Left colon (tissue), 2 donors: ENCODE measurements at regions not wholly inside any gene's neighbourhood (a gene's known extent, or its start where the extent isn't known, plus 50 kb on each side); places are given as distances from the start of the nearest gene placed in this dataset.

ENCODE experiments used
- ATAC-seq: fragments of 200-7000 bp; cut with Tn5 transposase; one replicate; pipeline ENCODE4 v1.9.1; 2020; ENCODE audit warnings: mild to moderate bottlenecking, moderate library complexity
- DNase-seq, 2 donors: peaks; one replicate each; pipeline ENCODE4 v3.0.0-alpha.2; 2020
- intact Hi-C, 2 donors: fragments of 100-400 bp; cut with DNase I in 1 of 2; cut with micrococcal nuclease in 1 of 2; formaldehyde crosslinking; loops; one replicate each; pipeline versions ENCODE4 v1.11.2 to v1.14.0; 2022; cut with DNase I, micrococcal nuclease
- donor health status: DM: no; HTN: no; CAD: no.
- donor health status: DM: yes; HTN: yes; CAD: no.

- ATAC-seq (no peak), DNase-seq (no peak)
- intact Hi-C loops: no loop called here
Measured at GRCh38 chr2:167900435-167901114, 346.8 kb downstream of the STK39 start.

GRCh38 chr2:167898340-167898739 is 349.1 kb downstream of the STK39 start:
- DNase-seq: no peak
- no peak for ATAC-seq
- intact Hi-C loops: no loop called here

DNA sequence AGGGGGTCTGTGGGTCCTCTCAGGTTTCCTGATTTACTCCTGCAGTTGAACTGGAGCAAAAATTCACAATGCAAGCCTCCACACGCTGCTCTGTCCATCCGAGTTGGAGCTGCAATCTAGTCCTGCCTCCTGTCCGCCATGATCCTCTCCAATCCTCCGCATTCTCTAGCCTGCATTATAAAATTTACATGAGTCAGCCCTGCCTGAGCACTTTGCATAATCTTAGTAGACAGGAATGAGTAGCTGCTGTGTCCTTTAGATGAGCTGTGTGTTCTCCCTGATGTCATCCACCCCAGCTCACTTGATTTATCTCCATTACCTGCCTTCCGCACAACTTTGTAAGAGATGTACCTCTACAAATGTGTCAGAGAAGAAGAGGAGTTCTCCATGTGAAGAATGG is 355.6 kb downstream of the STK39 start:
- DNase-seq: no peak
- no peak for ATAC-seq
- intact Hi-C loops: no loop called here

GRCh38 chr2:167890739-167891138 is 356.7 kb downstream of the STK39 start:
- DNase-seq (no peak), ATAC-seq (no peak)
- intact Hi-C loops: no loop called here

DNA sequence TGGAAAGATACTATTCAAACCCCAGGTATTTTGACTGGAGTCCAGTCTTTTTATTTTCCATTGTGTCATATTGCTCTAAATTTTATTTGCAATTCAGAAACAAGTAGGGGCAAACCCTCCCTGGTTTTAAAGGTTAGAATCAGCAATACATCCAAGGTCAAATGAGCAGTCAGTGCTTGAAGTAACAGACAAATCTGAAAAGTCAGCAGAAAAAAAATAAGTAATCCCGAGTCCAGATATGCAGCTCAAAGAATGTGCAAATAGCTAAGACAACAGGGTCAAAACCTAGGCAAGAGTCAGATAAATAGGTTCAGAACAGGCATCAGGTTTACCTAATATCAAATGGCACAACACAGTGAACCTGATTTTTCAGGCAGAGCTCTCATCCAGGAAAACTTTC is 367.0 kb downstream of the STK39 start:
- ATAC-seq (no peak), DNase-seq (no peak)
- intact Hi-C loops: no loop called here

DNA sequence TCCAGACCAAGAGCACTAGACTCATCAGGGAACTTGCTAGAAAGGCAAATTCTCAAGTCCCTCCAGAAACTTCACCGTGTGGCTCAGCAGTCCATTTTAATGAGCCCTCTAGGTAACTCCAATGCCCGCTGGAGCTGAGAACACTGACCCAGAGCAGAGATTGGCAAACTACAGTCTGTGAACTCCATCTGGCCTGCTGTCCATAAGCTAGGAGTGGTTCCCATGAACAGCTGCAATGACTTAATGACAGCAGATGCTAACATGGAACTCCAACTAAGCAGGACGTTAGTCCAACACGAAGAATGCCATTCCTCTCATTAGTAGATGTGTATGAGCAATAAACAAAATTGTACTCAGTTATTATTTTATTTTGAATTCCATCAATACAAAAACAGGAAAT is 371.9 kb downstream of the STK39 start:
- ATAC-seq (no peak), DNase-seq (no peak)
- intact Hi-C loops: no loop called here

DNA sequence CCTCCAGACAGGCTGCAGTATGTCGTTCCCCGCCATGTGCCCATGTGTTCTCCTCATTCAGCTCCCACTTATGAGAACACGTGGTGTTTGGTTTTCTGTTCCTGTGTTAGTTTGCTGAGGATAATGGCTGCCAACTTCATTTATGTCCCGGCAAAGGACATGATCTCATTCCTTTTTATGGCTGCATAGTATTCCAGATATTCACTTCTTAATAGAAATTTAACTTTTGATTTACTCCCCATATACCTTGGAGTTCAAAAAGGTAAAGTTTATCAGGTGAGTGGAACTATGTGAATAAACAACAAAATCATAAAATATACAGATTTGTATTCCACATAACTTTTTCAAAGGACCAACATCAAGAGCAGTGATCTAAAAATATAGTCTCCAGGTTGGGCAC is 372.6 kb downstream of the STK39 start:
- DNase-seq: no peak
- intact Hi-C loops: no loop called here
- no peak for ATAC-seq

DNA sequence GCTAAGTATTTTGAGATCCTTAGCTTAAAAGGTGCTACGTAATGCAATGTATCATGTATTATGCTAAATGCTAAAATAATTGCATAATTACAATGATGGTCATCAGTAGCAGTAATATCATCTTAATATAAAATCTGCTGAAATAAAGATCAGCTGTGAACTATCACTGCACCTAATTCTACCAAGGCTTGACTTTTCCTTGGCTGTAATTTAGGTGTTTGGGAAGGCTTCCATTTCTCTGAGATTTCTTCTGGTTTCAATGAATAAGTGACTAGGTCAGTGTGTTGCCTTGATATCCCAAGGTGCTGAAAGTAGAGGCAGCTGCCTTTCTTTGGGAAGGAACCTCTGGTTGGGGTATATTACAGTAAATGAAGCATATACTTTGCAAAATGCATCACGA is 376.1 kb downstream of the STK39 start:
- intact Hi-C loops: no loop called here
- DNase-seq: no peak
- no peak for ATAC-seq

GRCh38 chr2:167869200-167869599 is 378.2 kb downstream of the STK39 start:
- ATAC-seq (no peak), DNase-seq (no peak)
- intact Hi-C loops: no loop called here

- intact Hi-C loops: no loop called here
- ATAC-seq: no peak
Measured at GRCh38 chr2:167863377-167863776, 384.0 kb downstream of the STK39 start.

DNA sequence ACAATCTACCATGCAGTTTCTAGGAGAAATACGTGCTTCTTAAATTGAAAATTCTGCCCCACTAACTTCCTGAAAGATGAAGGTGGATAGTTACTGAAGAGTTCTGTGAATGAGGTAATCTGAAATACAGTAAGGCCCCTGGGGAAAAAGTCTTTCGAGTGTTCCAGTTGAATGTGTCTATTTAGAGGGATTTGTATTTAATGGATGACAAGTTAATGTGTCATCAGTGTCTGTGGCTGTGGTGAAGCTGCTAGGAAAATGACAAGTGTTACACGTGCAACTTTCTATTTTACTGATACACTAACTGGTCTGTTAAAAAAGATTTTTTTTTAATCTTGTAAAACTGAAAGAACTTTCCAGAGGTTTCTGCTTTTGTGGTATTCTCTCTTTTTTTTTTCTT is 384.6 kb downstream of the STK39 start:
- DNase-seq: no peak
- intact Hi-C loops: no loop called here
- no peak for ATAC-seq

More at GRCh38 chr2:167863377-167863776, 384.0 kb downstream of the STK39 start:
- DNase-seq: no peak

DNA sequence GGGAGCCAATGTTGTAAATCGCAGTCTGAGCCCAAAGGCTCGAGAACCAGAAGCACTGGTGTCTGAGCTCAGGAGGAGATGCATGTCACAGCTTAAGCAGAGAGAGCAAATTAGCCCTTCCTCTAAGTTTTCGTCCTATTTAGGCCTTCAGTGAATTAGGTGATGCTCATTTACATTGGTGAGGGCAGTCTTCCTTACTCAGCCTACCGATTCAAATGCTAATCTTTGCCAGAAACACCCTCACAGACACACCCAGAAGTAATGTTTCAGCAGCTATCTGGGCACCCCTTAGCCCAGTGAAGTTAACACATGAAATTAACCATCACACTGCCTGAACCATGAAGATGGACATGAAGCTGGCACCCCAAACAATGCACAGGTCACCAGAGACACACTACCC is 385.1 kb downstream of the STK39 start:
- intact Hi-C loops: no loop called here
- no peak for ATAC-seq
- DNase-seq: no peak

GRCh38 chr2:167861574-167862193 is 385.7 kb downstream of the STK39 start:
- no peak for DNase-seq
- intact Hi-C loops: no loop called here
- no peak for ATAC-seq

DNA sequence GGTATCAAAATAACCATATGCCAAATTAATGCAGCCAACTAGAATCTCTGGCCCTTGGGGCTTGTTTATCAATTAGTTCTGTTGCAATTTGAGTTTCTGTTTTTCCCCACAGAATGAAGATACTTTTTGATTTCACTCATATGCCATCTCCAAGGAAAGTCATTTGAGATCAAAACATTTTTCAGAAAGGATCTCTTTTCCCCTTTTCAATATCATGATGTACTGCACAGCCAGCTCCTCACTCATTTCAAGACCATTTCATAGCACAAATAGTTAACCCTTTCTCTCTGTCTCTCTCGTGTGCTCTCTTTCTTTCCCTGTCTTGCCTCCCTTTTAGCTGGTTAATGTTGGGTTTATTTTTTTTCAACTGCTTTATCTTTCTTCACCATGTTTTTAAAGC is 387.3 kb downstream of the STK39 start:
- no peak for DNase-seq
- ATAC-seq: no peak
- intact Hi-C loops: no loop called here

DNA sequence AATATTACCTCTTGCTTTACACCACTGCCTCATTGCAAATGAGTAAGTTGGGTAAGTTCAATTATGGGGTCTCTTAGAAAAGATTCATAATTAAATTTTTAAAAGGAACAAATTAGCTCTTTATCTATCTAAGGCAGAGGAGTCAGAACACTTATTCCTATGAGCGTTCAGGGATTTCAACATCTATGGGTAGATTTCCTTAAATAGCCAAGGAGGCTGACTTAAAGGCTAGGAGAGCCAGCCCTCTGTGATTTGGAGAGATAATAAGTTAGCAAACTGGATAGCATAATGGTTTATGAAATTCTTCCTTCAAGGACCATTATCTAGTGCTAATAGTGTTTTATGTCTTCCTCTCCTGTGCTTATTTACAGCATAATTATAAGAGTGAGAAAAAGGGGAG is 387.7 kb downstream of the STK39 start:
- no peak for ATAC-seq
- DNase-seq: no peak
- intact Hi-C loops: no loop called here

- no peak for DNase-seq
- intact Hi-C loops: no loop called here
- ATAC-seq: no peak
Measured at GRCh38 chr2:167858086-167858485, 389.3 kb downstream of the STK39 start.

GRCh38 chr2:167857416-167857815 is 390.0 kb downstream of the STK39 start:
- no peak for DNase-seq

GRCh38 chr2:167856190-167856589 is 391.2 kb downstream of the STK39 start:
- intact Hi-C loops: no loop called here
- ATAC-seq (no peak), DNase-seq (no peak)

More at GRCh38 chr2:167857416-167857815, 390.0 kb downstream of the STK39 start:
- intact Hi-C loops: no loop called here
- ATAC-seq: no peak

- no peak for DNase-seq
- ATAC-seq: no peak
- intact Hi-C loops: no loop called here
Measured at GRCh38 chr2:167855211-167855610, 392.2 kb downstream of the STK39 start.

- intact Hi-C loops: no loop called here
- DNase-seq (no peak), ATAC-seq (no peak)
Measured at GRCh38 chr2:167853717-167854116, 393.7 kb downstream of the STK39 start.

GRCh38 chr2:167851876-167852275 is 395.5 kb downstream of the STK39 start:
- intact Hi-C loops: no loop called here

More at GRCh38 chr2:167851876-167852275, 395.5 kb downstream of the STK39 start:
- DNase-seq: no peak
- no peak for ATAC-seq
